HepG2 (cell line): ENCODE measurements at regions not wholly inside any gene's neighbourhood (a gene's known extent, or its start where the extent isn't known, plus 50 kb on each side); places are given as distances from the start of the nearest gene placed in this dataset.

ENCODE experiments used
- CEBPB ChIP-seq: IDR thresholded peaks from 2 replicates; pipeline ENCODE4 v1.6.1; 2011; ENCODE audit warnings: low read depth, low read length, improper control_type of control experiment, borderline replicate concordance
- CTCF ChIP-seq: sonication (generic); formaldehyde crosslinking; IDR thresholded peaks from 2 replicates; pipeline ENCODE4 v1.5.0; 2020; ENCODE audit warnings: mild to moderate bottlenecking, missing genetic modification reagents, moderate library complexity
- IKZF4 ChIP-seq: sonication (generic); formaldehyde crosslinking; IDR thresholded peaks from 2 replicates; pipeline ENCODE4 v1.5.1; 2020; ENCODE audit warnings: borderline replicate concordance, mild to moderate bottlenecking, low read depth, missing genetic modification reagents; ENCODE audit errors: not compliant biosample characterization
- NONO ChIP-seq, 2 experiments: fragments of 450-650 bp in 1 of 2; sonication (generic) in 1 of 2; formaldehyde crosslinking in 1 of 2; IDR thresholded peaks in 1 of 2; conservative IDR thresholded peaks in 1 of 2; 2 replicates each; pipeline versions ENCODE4 v1.6.1 to v1.8.0; 2017 to 2022; ENCODE audit warnings: mild to moderate bottlenecking in 1 of 2, missing genetic modification reagents in 1 of 2, moderate library complexity in 1 of 2
- PBX3 ChIP-seq: sonication (generic); formaldehyde crosslinking; IDR thresholded peaks from 2 replicates; pipeline ENCODE4 v1.8.1; 2023; ENCODE audit warnings: missing genetic modification reagents, inconsistent platforms, borderline replicate concordance
- POLR2A ChIP-seq, 2 experiments: IDR thresholded peaks; 2 replicates each; pipeline ENCODE4 v1.6.1; 2011; ENCODE audit warnings: low read depth in 2 of 2, low read length in 2 of 2, mild to moderate bottlenecking in 1 of 2, moderate library complexity in 1 of 2; ENCODE audit not compliant: insufficient read depth in 1 of 2
- POLR2AphosphoS5 ChIP-seq: IDR thresholded peaks from 2 replicates; pipeline ENCODE4 v1.6.1; 2012; ENCODE audit warnings: low read depth, low read length
- SMC3 ChIP-seq: IDR thresholded peaks from 2 replicates; pipeline ENCODE4 v1.6.1; 2011; ENCODE audit warnings: low read length, improper control_type of control experiment
- UBTF ChIP-seq: sonication (generic); formaldehyde crosslinking; IDR thresholded peaks from 2 replicates; pipeline ENCODE4 v1.4.0; 2020; ENCODE audit warnings: mild to moderate bottlenecking, missing genetic modification reagents
- USF2 ChIP-seq, 2 experiments: sonication (generic) in 1 of 2; formaldehyde crosslinking in 1 of 2; IDR thresholded peaks; 2 replicates each; pipeline versions ENCODE4 v1.5.1 to v1.6.1; 2011 to 2020; ENCODE audit warnings: borderline replicate concordance in 1 of 2, low read depth in 1 of 2, low read length in 1 of 2, mild to moderate bottlenecking in 1 of 2, missing genetic modification reagents in 1 of 2, moderate library complexity in 1 of 2
- ZFP91 ChIP-seq: sonication (generic); formaldehyde crosslinking; IDR thresholded peaks from 2 replicates; pipeline ENCODE4 v1.9.0; 2022; ENCODE audit warnings: missing genetic modification reagents, mild to moderate bottlenecking, borderline replicate concordance
- ZNF530 ChIP-seq: sonication (generic); formaldehyde crosslinking; IDR thresholded peaks from 2 replicates; pipeline ENCODE4 v1.5.0; 2020; ENCODE audit warnings: low read depth, mild to moderate bottlenecking, missing genetic modification reagents
- ZNF841 ChIP-seq: sonication (generic); formaldehyde crosslinking; IDR thresholded peaks from 2 replicates; pipeline ENCODE4 v1.8.1; 2023; ENCODE audit warnings: missing genetic modification reagents, borderline replicate concordance

GRCh38 chr20:59414936-59415623 is 114.7 kb downstream of the EDN3 start:
- TF ChIP-seq PBX3 (CRISPR knock-in tag) (no peak), ZNF841 (CRISPR knock-in tag) (no peak), IKZF4 (no peak), SMC3 (no peak), POLR2AphosphoS5 (no peak), ZNF530 (CRISPR knock-in tag) (no peak), CTCF (CRISPR knock-in tag) (no peak), POLR2A (IDR thresholded peaks at IDR 0.05; ENCODE audit: insufficient read depth in 1 of 2, low read depth in 2 of 2, low read length in 2 of 2) (no peak), CEBPB (no peak), ZFP91 (CRISPR knock-in tag) (no peak), NONO (IDR thresholded peaks at IDR 0.05) (no peak), NONO (CRISPR knock-in tag; conservative IDR thresholded peaks at IDR 0.05) (no peak), UBTF (CRISPR knock-in tag) (no peak), USF2 (IDR thresholded peaks at IDR 0.05; ENCODE audit: low read depth, low read length) (no peak), USF2 (CRISPR knock-in tag; IDR thresholded peaks at IDR 0.05; ENCODE audit: borderline replicate concordance) (no peak)
